ENCODE measurements at regions not wholly inside any gene's neighbourhood (a gene's known extent, or its start where the extent isn't known, plus 50 kb on each side); places are given as distances from the start of the nearest gene placed in this dataset.

GRCh38 chr6:142637624-142638351 is 307.2 kb downstream of the HIVEP2 start:
- H3K4me1 ChIP-seq (ENCODE audit: low read depth): no peaks in the 10 kb centered on the region
- ATAC-seq (no peak), DNase-seq (no peak)
- intact Hi-C loops (cut with DNase I, micrococcal nuclease): no loop called here
- H3K9me3 ChIP-seq: no peaks in the 10 kb centered on the region
- no peak overlapping the region for H3K4me3 ChIP-seq
- TF ChIP-seq CTCF (IDR thresholded peaks at IDR 0.05): no peak
- H3K36me3 ChIP-seq (ENCODE audit: low read depth): no peaks in the 10 kb centered on the region

- Histone ChIP-seq H3K4me1 (ENCODE audit: low read depth) (no peaks in the 10 kb centered on the region), H3K4me3 (no peak overlapping the region), H3K36me3 (ENCODE audit: low read depth) (no peaks in the 10 kb centered on the region), H3K9me3 (no peaks in the 10 kb centered on the region)
- DNase-seq (no peak), ATAC-seq (no peak)
- intact Hi-C loops (cut with DNase I, micrococcal nuclease): no loop called here
- no peak for TF ChIP-seq CTCF (IDR thresholded peaks at IDR 0.05)
Observed at GRCh38 chr6:142642651-142643050, 302.3 kb downstream of the HIVEP2 start.

GRCh38 chr6:142644866-142645265 is 300.1 kb downstream of the HIVEP2 start:
- no peaks in the 10 kb centered on the region for H3K9me3 ChIP-seq
- no peak for DNase-seq
- TF ChIP-seq CTCF (IDR thresholded peaks at IDR 0.05): no peak
- no peak overlapping the region for H3K4me3 ChIP-seq
- ATAC-seq: no peak
- intact Hi-C loops (cut with DNase I, micrococcal nuclease): no loop called here
- no peaks in the 10 kb centered on the region for H3K4me1 ChIP-seq (ENCODE audit: low read depth)
- H3K36me3 ChIP-seq (ENCODE audit: low read depth): no peaks in the 10 kb centered on the region

GRCh38 chr6:142645663-142646062 is 299.3 kb downstream of the HIVEP2 start:
- no peaks in the 10 kb centered on the region for H3K4me1 ChIP-seq (ENCODE audit: low read depth)
- no peaks in the 10 kb centered on the region for H3K36me3 ChIP-seq (ENCODE audit: low read depth)
- no peak overlapping the region for H3K4me3 ChIP-seq
- no peak for ATAC-seq
- intact Hi-C loops (cut with DNase I, micrococcal nuclease): no loop called here
- no peak for TF ChIP-seq CTCF (IDR thresholded peaks at IDR 0.05)
- DNase-seq: no peak
- no peaks in the 10 kb centered on the region for H3K9me3 ChIP-seq

GRCh38 chr6:142647449-142648035 is 297.4 kb downstream of the HIVEP2 start:
- no peaks in the 10 kb centered on the region for H3K4me1 ChIP-seq (ENCODE audit: low read depth)
- intact Hi-C loops (cut with DNase I, micrococcal nuclease): no loop called here
- peak; percentile 40 for ATAC-seq
- no peak for TF ChIP-seq CTCF (IDR thresholded peaks at IDR 0.05)
- H3K36me3 ChIP-seq (ENCODE audit: low read depth): no peaks in the 10 kb centered on the region
- no peaks in the 10 kb centered on the region for H3K9me3 ChIP-seq
- H3K4me3 ChIP-seq: no peak overlapping the region
- DNase-seq: no peak

Data from mucosa of descending colon (tissue), 3 donors.